ENCODE measurements at regions not wholly inside any gene's neighbourhood (a gene's known extent, or its start where the extent isn't known, plus 50 kb on each side); places are given as distances from the start of the nearest gene placed in this dataset.
"Not testable (repeated sequence)": the region's sequence is repeated elsewhere in the genome, so short reads cannot be mapped to it uniquely, and the experiment has no call there.

GRCh38 chrX:7372825-7373525 is 225.0 kb upstream of the PUDP start:
- no peak for ATAC-seq

GRCh38 chrX:7362111-7362510 is 214.2 kb upstream of the PUDP start:
- ATAC-seq, result no peak
- Histone ChIP-seq H3K27ac (no peak overlapping the region), H3K9me3 (no peaks in the 10 kb centered on the region), H3K4me3 (no peak overlapping the region), H3K36me3 (no peaks in the 10 kb centered on the region), H3K27me3 (no peaks in the 10 kb centered on the region), H3K4me1 (no peaks in the 10 kb centered on the region)
- DNase-seq, result no peak
- intact Hi-C loops (cut with DNase I), result no loop called here
- TF ChIP-seq CTCF (IDR thresholded peaks at IDR 0.05), result no peak

More at GRCh38 chrX:7372825-7373525, 225.0 kb upstream of the PUDP start:
- Histone ChIP-seq H3K4me1 (no peaks in the 10 kb centered on the region), H3K36me3 (no peaks in the 10 kb centered on the region), H3K27me3 (no peaks in the 10 kb centered on the region), H3K27ac (no peak overlapping the region), H3K9me3 (no peaks in the 10 kb centered on the region), H3K4me3 (no peak overlapping the region)
- no peak for DNase-seq
- intact Hi-C loops (cut with DNase I), result no loop called here
- TF ChIP-seq CTCF (IDR thresholded peaks at IDR 0.05), result no peak

GRCh38 chrX:7351926-7352325 is 204.0 kb upstream of the PUDP start:
- intact Hi-C loops (cut with DNase I), result no loop called here
- Histone ChIP-seq H3K4me3 (no peak overlapping the region), H3K9me3 (no peaks in the 10 kb centered on the region), H3K36me3 (no peaks in the 10 kb centered on the region), H3K27ac (no peak overlapping the region), H3K27me3 (no peaks in the 10 kb centered on the region), H3K4me1 (no peaks in the 10 kb centered on the region)
- no peak for TF ChIP-seq CTCF (IDR thresholded peaks at IDR 0.05)
- ATAC-seq (no peak), DNase-seq (no peak)

GRCh38 chrX:7347465-7347864 is 199.5 kb upstream of the PUDP start:
- Histone ChIP-seq H3K9me3 (no peaks in the 10 kb centered on the region), H3K27ac (no peak overlapping the region), H3K4me1 (no peaks in the 10 kb centered on the region), H3K27me3 (no peaks in the 10 kb centered on the region), H3K36me3 (no peaks in the 10 kb centered on the region), H3K4me3 (no peak overlapping the region)
- DNase-seq (no peak), ATAC-seq (no peak)
- no peak for TF ChIP-seq CTCF (IDR thresholded peaks at IDR 0.05)
- intact Hi-C loops (cut with DNase I), result no loop called here

GRCh38 chrX:7346021-7346420 is 198.1 kb upstream of the PUDP start:
- no peaks in the 10 kb centered on the region for H3K36me3 ChIP-seq
- H3K27ac ChIP-seq, result no peak overlapping the region
- intact Hi-C loops (cut with DNase I), result no loop called here
- ATAC-seq (no peak), DNase-seq (no peak)
- H3K4me3 ChIP-seq, result no peak overlapping the region
- no peaks in the 10 kb centered on the region for H3K4me1 ChIP-seq
- H3K27me3 ChIP-seq, result no peaks in the 10 kb centered on the region
- H3K9me3 ChIP-seq, result no peaks in the 10 kb centered on the region
- TF ChIP-seq CTCF (IDR thresholded peaks at IDR 0.05), result no peak

GRCh38 chrX:7343181-7343580 is 195.2 kb upstream of the PUDP start:
- Histone ChIP-seq H3K27ac (no peak overlapping the region), H3K27me3 (no peaks in the 10 kb centered on the region)
- no peak for ATAC-seq

GRCh38 chrX:7335816-7336362 is 187.9 kb upstream of the PUDP start:
- H3K27me3 ChIP-seq; DNase-seq; H3K27ac ChIP-seq; H3K36me3 ChIP-seq; intact Hi-C loops (cut with DNase I); H3K4me1 ChIP-seq; H3K9me3 ChIP-seq; H3K4me3 ChIP-seq; ATAC-seq: not testable (repeated sequence)

More at GRCh38 chrX:7343181-7343580, 195.2 kb upstream of the PUDP start:
- Histone ChIP-seq H3K36me3 (no peaks in the 10 kb centered on the region), H3K4me1 (no peaks in the 10 kb centered on the region), H3K9me3 (no peaks in the 10 kb centered on the region), H3K4me3 (no peak overlapping the region)
- TF ChIP-seq CTCF (IDR thresholded peaks at IDR 0.05), result no peak
- intact Hi-C loops (cut with DNase I), result no loop called here
- no peak for DNase-seq

Data from upper lobe of right lung (tissue), 1 donor.